H9 (cell line): ENCODE measurements at regions not wholly inside any gene's neighbourhood (a gene's known extent, or its start where the extent isn't known, plus 50 kb on each side); places are given as distances from the start of the nearest gene placed in this dataset.

ENCODE experiments used
- DNase-seq: peaks from one replicate; pipeline ENCODE4 v3.0.0-alpha.2; 2017
- H2AFZ ChIP-seq: one replicate; pipeline ENCODE4 v1.6.1; 2013; ENCODE audit warnings: mild to moderate bottlenecking, low read length, control low read depth, moderate library complexity
- H2AK5ac ChIP-seq: 2 replicates; pipeline ENCODE4 v1.6.1; 2013; ENCODE audit warnings: low read length, control low read depth, mixed read lengths; ENCODE audit not compliant: insufficient read length
- H2BK120ac ChIP-seq: one replicate; pipeline ENCODE4 v1.6.1; 2013; ENCODE audit warnings: low read depth, mild to moderate bottlenecking, low read length, control low read depth, inconsistent platforms; ENCODE audit not compliant: poor library complexity, severe bottlenecking
- H2BK12ac ChIP-seq: 2 replicates; pipeline ENCODE4 v1.6.1; 2013; ENCODE audit warnings: low read length, control low read depth, mixed read lengths, low read depth; ENCODE audit not compliant: insufficient read length
- H2BK15ac ChIP-seq: 2 replicates; pipeline ENCODE4 v1.6.1; 2013; ENCODE audit warnings: low read depth, low read length, control low read depth
- H2BK20ac ChIP-seq: one replicate; pipeline ENCODE4 v1.6.1; 2013; ENCODE audit warnings: low read depth, mild to moderate bottlenecking, low read length, control low read depth, inconsistent platforms; ENCODE audit not compliant: poor library complexity, severe bottlenecking
- H2BK5ac ChIP-seq: 2 replicates; pipeline ENCODE4 v1.6.1; 2013; ENCODE audit warnings: low read length, control low read depth, mixed read lengths; ENCODE audit not compliant: insufficient read length
- H3K14ac ChIP-seq: 2 replicates; pipeline ENCODE4 v1.6.1; 2013; ENCODE audit warnings: low read length, control low read depth; ENCODE audit not compliant: insufficient read depth
- H3K18ac ChIP-seq: 2 replicates; pipeline ENCODE4 v1.6.1; 2013; ENCODE audit warnings: low read depth, mild to moderate bottlenecking, mixed read lengths, low read length, control low read depth; ENCODE audit not compliant: insufficient read length
- H3K23ac ChIP-seq: 2 replicates; pipeline ENCODE4 v1.6.1; 2013; ENCODE audit warnings: low read length, control low read depth, mixed read lengths, low read depth; ENCODE audit not compliant: insufficient read length
- H3K23me2 ChIP-seq: 2 replicates; pipeline ENCODE4 v1.6.1; 2013; ENCODE audit warnings: low read depth, mild to moderate bottlenecking, mixed read lengths, low read length, control low read depth; ENCODE audit not compliant: insufficient read length, poor library complexity, severe bottlenecking
- H3K27ac ChIP-seq: 2 replicates; pipeline ENCODE4 v1.5.1; 2013; ENCODE audit warnings: low read length, control low read depth, mixed read lengths, low read depth; ENCODE audit not compliant: insufficient read length
- H3K27me3 ChIP-seq: 2 replicates; pipeline ENCODE4 v1.6.1; 2013; ENCODE audit warnings: low read length, control low read depth, inconsistent platforms; ENCODE audit not compliant: insufficient read depth
- H3K4ac ChIP-seq: 2 replicates; pipeline ENCODE4 v1.6.1; 2013; ENCODE audit warnings: low read depth, mild to moderate bottlenecking, control low read depth, inconsistent platforms, low read length, moderate library complexity
- H3K4me1 ChIP-seq: 2 replicates; pipeline ENCODE4 v1.6.1; 2013; ENCODE audit warnings: low read length, control low read depth, inconsistent platforms; ENCODE audit not compliant: insufficient read depth
- H3K4me2 ChIP-seq: 2 replicates; pipeline ENCODE4 v1.6.1; 2013; ENCODE audit warnings: low read length, control low read depth, mixed read lengths; ENCODE audit not compliant: insufficient read length, insufficient read depth
- H3K56ac ChIP-seq: 2 replicates; pipeline ENCODE4 v1.6.1; 2013; ENCODE audit warnings: low read depth, mild to moderate bottlenecking, mixed read lengths, low read length, control low read depth; ENCODE audit not compliant: insufficient read length
- H3K79me1 ChIP-seq: 2 replicates; pipeline ENCODE4 v1.6.1; 2013; ENCODE audit warnings: low read depth, mild to moderate bottlenecking, moderate library complexity, low read length, control low read depth, inconsistent platforms; ENCODE audit not compliant: insufficient read depth, poor library complexity, severe bottlenecking
- H3K79me2 ChIP-seq: 2 replicates; pipeline ENCODE4 v1.6.1; 2013; ENCODE audit warnings: low read length, control low read depth, inconsistent platforms; ENCODE audit not compliant: insufficient read depth
- H3K9ac ChIP-seq: 2 replicates; pipeline ENCODE4 v1.6.1; 2013; ENCODE audit warnings: low read length, control low read depth, mixed read lengths; ENCODE audit not compliant: insufficient read length; ENCODE audit errors: extremely low read depth
- H3K9me3 ChIP-seq: one replicate; pipeline ENCODE4 v1.6.1; 2013; ENCODE audit warnings: low read depth, low read length, inconsistent platforms; ENCODE audit not compliant: control insufficient read depth
- H3T11ph ChIP-seq: one replicate; pipeline ENCODE4 v1.6.1; 2013; ENCODE audit warnings: mild to moderate bottlenecking, low read length, control low read depth, inconsistent platforms
- H4K20me1 ChIP-seq: one replicate; pipeline ENCODE4 v1.6.1; 2013; ENCODE audit not compliant: control insufficient read depth, insufficient read length, insufficient read depth
- H4K5ac ChIP-seq: 2 replicates; pipeline ENCODE4 v1.6.1; 2013; ENCODE audit warnings: low read depth, mild to moderate bottlenecking, mixed read lengths, low read length, control low read depth; ENCODE audit not compliant: insufficient read length
- H4K8ac ChIP-seq: replicated peaks from 2 replicates; pipeline ENCODE4 v1.6.1; 2013; ENCODE audit warnings: low read length, control low read depth, mixed read lengths, low read depth; ENCODE audit not compliant: insufficient read length
- H4K91ac ChIP-seq: 2 replicates; pipeline ENCODE4 v1.6.1; 2013; ENCODE audit warnings: low read depth, mild to moderate bottlenecking, moderate library complexity, mixed read lengths, low read length, control low read depth; ENCODE audit not compliant: insufficient read length
- H3K27ac Mint-ChIP-seq, 3 experiments: 2 replicates in 2 of 3; 3 replicates in 1 of 3; pipeline ENCODE4 v1.8.0; 2020 to 2021; ENCODE audit warnings: mixed read lengths in 3 of 3, mild to moderate bottlenecking in 1 of 3, moderate library complexity in 1 of 3
- H3K27me3 Mint-ChIP-seq: 2 replicates; pipeline ENCODE4 v1.8.0; 2021; ENCODE audit warnings: low read depth, mild to moderate bottlenecking, moderate library complexity, mixed read lengths
- H3K36me3 Mint-ChIP-seq, 3 experiments: 2 replicates in 2 of 3; 3 replicates in 1 of 3; pipeline ENCODE4 v1.8.0; 2020 to 2021; ENCODE audit warnings: low read depth in 3 of 3, mixed read lengths in 3 of 3; ENCODE audit not compliant: insufficient read depth in 1 of 3
- H3K4me1 Mint-ChIP-seq, 2 experiments: 2 replicates each; pipeline ENCODE4 v1.8.0; 2020; ENCODE audit warnings: mixed read lengths in 2 of 2
- H3K4me3 Mint-ChIP-seq, 2 experiments: 2 replicates in 1 of 2; 3 replicates in 1 of 2; pipeline ENCODE4 v1.8.0; 2020 to 2021; ENCODE audit warnings: mild to moderate bottlenecking in 2 of 2, mixed read lengths in 2 of 2, moderate library complexity in 1 of 2
- H3K9me3 Mint-ChIP-seq, 2 experiments: 2 replicates in 1 of 2; 3 replicates in 1 of 2; pipeline ENCODE4 v1.8.0; 2020; ENCODE audit warnings: mild to moderate bottlenecking in 2 of 2, mixed read lengths in 2 of 2, moderate library complexity in 1 of 2
- WGBS: extraction: QIAGEN DNeasy Blood & Tissue Kit; methylation state at CpG from one replicate; pipeline ENCODE4 v1.1.7; 2013; ENCODE audit warnings: missing lambda C conversion rate, low lambda C conversion rate, mixed read lengths; ENCODE audit not compliant: insufficient read length; ENCODE audit errors: extremely low coverage; 5-methylcytosine and 5-hydroxymethylcytosine counted together
- TF ChIP-seq, protein P1 (sequence below): fragments of 200-600 bp; sonication (generic); conservative IDR thresholded peaks from 3 replicates; pipeline ENCODE4 v1.8.0; 2021; ENCODE audit warnings: antibody characterized with exemption, mild to moderate bottlenecking

DNA sequence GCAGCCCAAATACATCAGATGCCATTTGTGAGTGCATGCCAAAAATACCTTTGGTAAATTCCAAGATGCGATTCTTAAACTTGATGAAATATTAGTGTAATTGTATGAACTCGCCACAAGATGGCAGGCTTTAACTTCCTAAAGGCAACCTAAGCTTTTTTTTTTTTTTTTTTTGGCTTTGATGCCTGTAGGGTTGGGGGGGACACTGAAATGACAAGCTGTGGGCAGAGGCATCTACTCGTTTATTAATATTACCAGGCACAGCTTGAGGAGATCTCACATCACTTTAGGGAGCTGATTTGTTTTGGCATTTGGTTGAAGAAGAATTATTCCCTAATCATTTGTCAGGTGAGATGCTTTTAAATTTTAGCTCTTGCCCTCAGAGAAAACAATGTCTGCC is 126.7 kb upstream of the CCDC196 start:
- no peak overlapping the region for H3K56ac ChIP-seq
- no peak overlapping the region for H3K27ac Mint-ChIP-seq

More for the DNA sequence above, 126.7 kb upstream of the CCDC196 start:
- Histone ChIP-seq H3K9me3 (no peaks in the 10 kb centered on the region), H2AK5ac (no peak overlapping the region), H3T11ph (no peak overlapping the region), H3K14ac (no peak overlapping the region), H2AFZ (no peak overlapping the region), H3K23ac (no peak overlapping the region), H3K79me1 (no peaks in the 10 kb centered on the region), H3K9ac (no peak overlapping the region), H4K20me1 (no peaks in the 10 kb centered on the region), H2BK12ac (no peak overlapping the region), H3K79me2 (no peaks in the 10 kb centered on the region), H4K91ac (no peak overlapping the region), H4K5ac (no peak overlapping the region), H2BK120ac (no peak overlapping the region), H3K4me2 (peak overlapping the region; percentile 9), H3K27me3 (no peaks in the 10 kb centered on the region), H3K27ac (no peak overlapping the region), H2BK15ac (no peak overlapping the region), H2BK20ac (no peak overlapping the region), H3K4ac (no peak overlapping the region), H4K8ac (no peak overlapping the region), H3K4me1 (no peaks in the 10 kb centered on the region), H3K23me2 (no peaks in the 10 kb centered on the region), H2BK5ac (no peak overlapping the region), H3K18ac (no peak overlapping the region)
- Mint-ChIP-seq H3K27me3 (peaks cover 35% of the 10 kb centered on the region), H3K9me3 (no peaks in the 10 kb centered on the region; a peak in 1 of 5 replicates), H3K36me3 (no peaks in the 10 kb centered on the region; a peak in 1 of 7 replicates), H3K4me1 (peaks cover 13 to 17% of the 10 kb centered on the region in 2 experiments), H3K4me3 (no peak overlapping the region)
- TF ChIP-seq, protein P1, sequence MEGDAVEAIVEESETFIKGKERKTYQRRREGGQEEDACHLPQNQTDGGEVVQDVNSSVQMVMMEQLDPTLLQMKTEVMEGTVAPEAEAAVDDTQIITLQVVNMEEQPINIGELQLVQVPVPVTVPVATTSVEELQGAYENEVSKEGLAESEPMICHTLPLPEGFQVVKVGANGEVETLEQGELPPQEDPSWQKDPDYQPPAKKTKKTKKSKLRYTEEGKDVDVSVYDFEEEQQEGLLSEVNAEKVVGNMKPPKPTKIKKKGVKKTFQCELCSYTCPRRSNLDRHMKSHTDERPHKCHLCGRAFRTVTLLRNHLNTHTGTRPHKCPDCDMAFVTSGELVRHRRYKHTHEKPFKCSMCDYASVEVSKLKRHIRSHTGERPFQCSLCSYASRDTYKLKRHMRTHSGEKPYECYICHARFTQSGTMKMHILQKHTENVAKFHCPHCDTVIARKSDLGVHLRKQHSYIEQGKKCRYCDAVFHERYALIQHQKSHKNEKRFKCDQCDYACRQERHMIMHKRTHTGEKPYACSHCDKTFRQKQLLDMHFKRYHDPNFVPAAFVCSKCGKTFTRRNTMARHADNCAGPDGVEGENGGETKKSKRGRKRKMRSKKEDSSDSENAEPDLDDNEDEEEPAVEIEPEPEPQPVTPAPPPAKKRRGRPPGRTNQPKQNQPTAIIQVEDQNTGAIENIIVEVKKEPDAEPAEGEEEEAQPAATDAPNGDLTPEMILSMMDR = peak; percentile 79
- no peak for DNase-seq
- WGBS = no CpG with 5 or more reads among the region's 3 CpGs
